NB4 (cell line): ENCODE measurements at regions not wholly inside any gene's neighbourhood (a gene's known extent, or its start where the extent isn't known, plus 50 kb on each side); places are given as distances from the start of the nearest gene placed in this dataset.

Experiments used
- CTCF ChIP-seq: IDR thresholded peaks from one replicate; pipeline ENCODE4 v1.5.1; 2012; ENCODE audit warnings: low read depth, low read length
- POLR2A ChIP-seq: IDR thresholded peaks from 2 replicates; pipeline ENCODE4 v1.6.1; 2011; ENCODE audit warnings: mild to moderate bottlenecking; ENCODE audit not compliant: insufficient read length; ENCODE audit errors: extremely low read depth

GRCh38 chr6:153476243-153476642 lies 345.2 kb upstream of the RGS17 start:
- TF ChIP-seq CTCF (no peak), POLR2A (no peak)
